Loucy (cell line): ENCODE measurements at regions not wholly inside any gene's neighbourhood (a gene's known extent, or its start where the extent isn't known, plus 50 kb on each side); places are given as distances from the start of the nearest gene placed in this dataset.

Experiments used
- H2AFZ ChIP-seq: fragments of 200-600 bp; sonication (generic); 2 replicates; pipeline ENCODE4 v1.6.0; 2016; ENCODE audit warnings: antibody characterized with exemption, mild to moderate bottlenecking, low read length, moderate library complexity
- H3F3A ChIP-seq: fragments of 200-600 bp; 2 replicates; pipeline ENCODE4 v1.6.0; 2016; ENCODE audit warnings: antibody characterized with exemption, low read depth, mild to moderate bottlenecking
- H3K27me3 ChIP-seq: fragments of 200-600 bp; sonication (generic); 2 replicates; pipeline ENCODE4 v1.6.1; 2014; ENCODE audit warnings: low read length, mild to moderate bottlenecking; ENCODE audit not compliant: insufficient read depth, poor library complexity, severe bottlenecking
- H3K36me3 ChIP-seq: fragments of 200-600 bp; sonication (generic); 2 replicates; pipeline ENCODE4 v1.6.1; 2016; ENCODE audit warnings: low read length; ENCODE audit not compliant: insufficient read depth
- H3K4me1 ChIP-seq: fragments of 200-600 bp; sonication (generic); 2 replicates; pipeline ENCODE4 v1.5.1; 2014; ENCODE audit warnings: low read length, mild to moderate bottlenecking; ENCODE audit not compliant: insufficient read depth, poor library complexity, severe bottlenecking
- H3K4me2 ChIP-seq: fragments of 200-600 bp; sonication (generic); 2 replicates; pipeline ENCODE4 v1.6.0; 2014; ENCODE audit warnings: antibody characterized with exemption, low read length, low read depth, mild to moderate bottlenecking; ENCODE audit not compliant: poor library complexity, severe bottlenecking
- H3K4me3 ChIP-seq: fragments of 200-600 bp; sonication (generic); 2 replicates; pipeline ENCODE4 v1.5.1; 2014; ENCODE audit warnings: low read length, mild to moderate bottlenecking, mixed read lengths; ENCODE audit not compliant: poor library complexity, severe bottlenecking
- H3K79me2 ChIP-seq: fragments of 200-600 bp; sonication (generic); 2 replicates; pipeline ENCODE4 v1.6.1; 2014; ENCODE audit warnings: low read length; ENCODE audit not compliant: insufficient read depth
- H3K9ac ChIP-seq: fragments of 200-600 bp; sonication (generic); 2 replicates; pipeline ENCODE4 v1.6.0; 2014; ENCODE audit warnings: mild to moderate bottlenecking, low read depth, low read length, moderate library complexity; ENCODE audit not compliant: poor library complexity, severe bottlenecking
- H3K9me2 ChIP-seq: fragments of 200-600 bp; sonication (generic); replicated peaks from 2 replicates; pipeline ENCODE4 v1.6.1; 2016; ENCODE audit warnings: low read depth, low read length, mixed read lengths
- H3K9me3 ChIP-seq: fragments of 200-600 bp; sonication (generic); 2 replicates; pipeline ENCODE4 v1.6.1; 2014; ENCODE audit warnings: mild to moderate bottlenecking, antibody characterized with exemption, low read length, low read depth; ENCODE audit not compliant: insufficient read depth
- H4K20me1 ChIP-seq: fragments of 200-600 bp; sonication (generic); 2 replicates; pipeline ENCODE4 v1.6.0; 2014; ENCODE audit warnings: antibody characterized with exemption, low read length, mild to moderate bottlenecking; ENCODE audit not compliant: insufficient read depth, poor library complexity, severe bottlenecking
- EZH2phosphoT487 ChIP-seq: fragments of 200-600 bp; IDR thresholded peaks from 2 replicates; pipeline ENCODE4 v1.6.1; 2018; ENCODE audit warnings: antibody characterized with exemption, mild to moderate bottlenecking, moderate library complexity, borderline replicate concordance
- TF ChIP-seq, protein P1 (sequence below): fragments of 200-600 bp; sonication (generic); conservative IDR thresholded peaks from 2 replicates; pipeline ENCODE4 v1.5.1; 2014; ENCODE audit warnings: mild to moderate bottlenecking, antibody characterized with exemption, low read length

DNA sequence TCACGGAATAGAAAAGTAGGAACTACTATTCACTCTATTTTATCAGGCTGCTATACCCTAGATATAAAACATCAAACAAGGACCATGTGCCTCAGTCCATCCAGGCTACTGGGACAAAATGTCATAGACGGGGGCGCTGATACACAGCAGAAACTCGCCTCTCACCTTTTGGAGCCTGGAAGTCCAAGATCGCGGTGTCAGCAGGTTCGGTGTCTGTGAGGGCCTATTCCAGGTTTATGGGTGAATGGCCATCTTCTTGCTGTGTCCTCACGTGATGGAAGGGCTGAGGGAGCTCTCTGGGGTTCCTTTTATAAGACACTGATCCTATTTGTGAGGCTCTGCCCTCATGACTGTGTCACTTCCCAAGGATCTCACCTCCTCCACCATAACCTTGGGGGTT is 89.5 kb downstream of the DLL1 start:
- no peak overlapping the region for H3K4me3 ChIP-seq
- no peaks in the 10 kb centered on the region for H4K20me1 ChIP-seq
- H3K9me2 ChIP-seq, result no peaks in the 10 kb centered on the region
- H3K4me2 ChIP-seq, result no peak overlapping the region
- no peaks in the 10 kb centered on the region for H3K36me3 ChIP-seq
- H3K4me1 ChIP-seq, result peaks cover 4% of the 10 kb centered on the region
- no peak overlapping the region for H3K9ac ChIP-seq
- H3K27me3 ChIP-seq, result no peaks in the 10 kb centered on the region
- peaks cover 11% of the 10 kb centered on the region; the same call in 1 of the 2 replicates for H3K9me3 ChIP-seq
- no peaks in the 10 kb centered on the region for H3F3A ChIP-seq
- H3K79me2 ChIP-seq, result no peaks in the 10 kb centered on the region
- H2AFZ ChIP-seq, result no peak overlapping the region
- TF ChIP-seq, protein P1, sequence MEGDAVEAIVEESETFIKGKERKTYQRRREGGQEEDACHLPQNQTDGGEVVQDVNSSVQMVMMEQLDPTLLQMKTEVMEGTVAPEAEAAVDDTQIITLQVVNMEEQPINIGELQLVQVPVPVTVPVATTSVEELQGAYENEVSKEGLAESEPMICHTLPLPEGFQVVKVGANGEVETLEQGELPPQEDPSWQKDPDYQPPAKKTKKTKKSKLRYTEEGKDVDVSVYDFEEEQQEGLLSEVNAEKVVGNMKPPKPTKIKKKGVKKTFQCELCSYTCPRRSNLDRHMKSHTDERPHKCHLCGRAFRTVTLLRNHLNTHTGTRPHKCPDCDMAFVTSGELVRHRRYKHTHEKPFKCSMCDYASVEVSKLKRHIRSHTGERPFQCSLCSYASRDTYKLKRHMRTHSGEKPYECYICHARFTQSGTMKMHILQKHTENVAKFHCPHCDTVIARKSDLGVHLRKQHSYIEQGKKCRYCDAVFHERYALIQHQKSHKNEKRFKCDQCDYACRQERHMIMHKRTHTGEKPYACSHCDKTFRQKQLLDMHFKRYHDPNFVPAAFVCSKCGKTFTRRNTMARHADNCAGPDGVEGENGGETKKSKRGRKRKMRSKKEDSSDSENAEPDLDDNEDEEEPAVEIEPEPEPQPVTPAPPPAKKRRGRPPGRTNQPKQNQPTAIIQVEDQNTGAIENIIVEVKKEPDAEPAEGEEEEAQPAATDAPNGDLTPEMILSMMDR, result no peak
- TF ChIP-seq EZH2phosphoT487, result no peak

DNA sequence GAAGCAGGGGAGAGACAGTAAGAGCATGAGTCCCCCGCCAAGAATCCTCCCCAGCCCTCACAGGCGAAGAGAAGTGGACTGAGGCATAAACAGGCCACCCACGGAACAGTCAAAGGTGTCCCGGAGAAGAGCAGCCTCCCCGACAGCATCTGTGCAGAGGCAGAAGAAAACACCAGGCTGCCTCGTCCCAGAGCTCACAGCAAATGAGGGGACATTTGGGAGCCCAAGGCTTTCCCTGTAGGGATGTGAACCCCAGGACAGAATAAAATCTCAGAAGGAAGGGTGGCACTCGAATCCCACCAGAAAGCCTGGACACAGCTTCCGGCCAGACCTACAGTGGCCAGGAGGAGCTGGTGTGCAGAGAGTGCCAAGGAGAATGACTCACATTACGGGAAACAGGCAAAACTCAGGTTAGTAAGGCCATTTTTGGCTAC is 90.4 kb downstream of the DLL1 start:
- H3K4me3 ChIP-seq, result no peak overlapping the region
- H2AFZ ChIP-seq, result no peak overlapping the region
- H3K36me3 ChIP-seq, result no peaks in the 10 kb centered on the region
- H3K9me2 ChIP-seq, result no peaks in the 10 kb centered on the region
- TF ChIP-seq, protein P1, result no peak
- TF ChIP-seq EZH2phosphoT487, result no peak
- peaks cover 8% of the 10 kb centered on the region; the same call in 1 of the 2 replicates for H3K9me3 ChIP-seq
- no peaks in the 10 kb centered on the region for H3F3A ChIP-seq
- no peak overlapping the region for H3K9ac ChIP-seq
- H3K79me2 ChIP-seq, result no peaks in the 10 kb centered on the region
- peaks cover 4% of the 10 kb centered on the region for H3K4me1 ChIP-seq
- H4K20me1 ChIP-seq, result no peaks in the 10 kb centered on the region
- H3K4me2 ChIP-seq, result no peak overlapping the region
- no peaks in the 10 kb centered on the region for H3K27me3 ChIP-seq

DNA sequence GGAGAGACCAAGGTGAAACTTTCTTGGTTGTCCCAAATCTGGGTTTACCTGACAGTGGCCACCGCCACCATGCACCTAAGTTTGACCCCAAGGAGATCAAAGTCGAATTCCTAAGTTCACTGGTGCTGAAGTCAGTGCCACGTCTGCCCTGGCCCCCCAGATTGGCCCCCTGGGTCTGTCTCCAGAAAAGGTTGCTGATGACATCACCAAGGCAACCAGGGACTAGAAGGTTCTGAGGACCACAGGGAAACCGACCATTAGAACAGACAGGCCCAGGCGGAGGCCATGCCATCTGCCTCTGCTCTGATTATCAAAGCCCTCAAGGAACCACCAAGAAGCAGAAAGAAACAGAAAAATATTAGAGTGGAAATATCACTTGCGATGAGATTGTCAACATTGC is 91.2 kb downstream of the DLL1 start:
- no peak overlapping the region for H2AFZ ChIP-seq
- peaks cover 9% of the 10 kb centered on the region; the same call in 1 of the 2 replicates for H3K9me3 ChIP-seq
- no peaks in the 10 kb centered on the region for H3K36me3 ChIP-seq
- H4K20me1 ChIP-seq, result no peaks in the 10 kb centered on the region
- no peak overlapping the region for H3K9ac ChIP-seq
- no peaks in the 10 kb centered on the region for H3K27me3 ChIP-seq
- no peaks in the 10 kb centered on the region for H3F3A ChIP-seq
- H3K4me3 ChIP-seq, result no peak overlapping the region
- no peak overlapping the region for H3K4me2 ChIP-seq
- no peaks in the 10 kb centered on the region for H3K79me2 ChIP-seq
- TF ChIP-seq EZH2phosphoT487, result no peak
- TF ChIP-seq, protein P1, result no peak
- H3K4me1 ChIP-seq, result peaks cover 4% of the 10 kb centered on the region
- H3K9me2 ChIP-seq, result no peaks in the 10 kb centered on the region
